Midbrain (tissue), 1 donor: ENCODE measurements at regions not wholly inside any gene's neighbourhood (a gene's known extent, or its start where the extent isn't known, plus 50 kb on each side); places are given as distances from the start of the nearest gene placed in this dataset.
A peak's percentile ranks its signal among the peaks of the same experiment; 100 is the strongest.
"Not testable (repeated sequence)": the region's sequence is repeated elsewhere in the genome, so short reads cannot be mapped to it uniquely, and the experiment has no call there.

Experiments used
- DNase-seq: peaks from one replicate; lab custom pipeline; 2025; lab: John Stamatoyannopoulos, UW

DNA sequence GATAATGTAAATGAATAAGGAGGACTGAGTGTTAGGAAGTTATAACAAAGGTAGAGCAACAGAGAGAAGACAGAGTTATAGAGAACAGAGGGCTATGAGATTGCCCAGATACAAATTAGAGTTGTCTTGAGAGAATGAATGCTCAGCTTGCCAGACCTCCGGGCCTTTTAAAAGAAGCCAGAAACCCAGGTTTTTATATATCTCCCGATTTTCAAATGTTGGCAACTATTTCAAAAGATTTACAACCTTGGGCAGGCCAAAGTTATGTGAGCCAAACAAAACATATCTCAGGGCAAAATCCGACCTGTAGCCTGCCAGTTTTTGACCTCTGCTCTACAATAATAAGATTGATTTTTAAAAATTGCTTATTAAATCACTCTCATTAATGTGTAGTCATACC is 573.1 kb upstream of the SLC10A2 start:
- no peak for DNase-seq

DNA sequence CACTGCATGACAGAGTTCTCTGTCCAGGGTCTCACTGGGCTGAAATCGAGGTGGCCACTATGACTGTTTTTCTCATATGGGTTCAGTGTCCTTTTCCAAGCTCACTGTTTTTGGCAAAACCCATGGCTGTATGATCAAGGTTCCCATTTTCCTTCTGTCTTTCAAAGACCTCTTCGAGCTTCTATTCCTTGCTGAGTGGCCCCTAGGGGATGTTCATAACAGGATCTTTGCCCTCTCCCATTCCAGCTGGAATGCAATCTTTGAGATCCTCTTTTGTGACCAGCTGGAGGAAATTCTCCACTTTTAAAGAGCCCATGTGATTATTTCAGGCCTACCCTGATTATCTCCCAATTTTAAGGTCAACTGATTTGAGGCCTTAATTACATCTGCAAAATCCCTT is 572.5 kb upstream of the SLC10A2 start:
- no peak for DNase-seq

DNA sequence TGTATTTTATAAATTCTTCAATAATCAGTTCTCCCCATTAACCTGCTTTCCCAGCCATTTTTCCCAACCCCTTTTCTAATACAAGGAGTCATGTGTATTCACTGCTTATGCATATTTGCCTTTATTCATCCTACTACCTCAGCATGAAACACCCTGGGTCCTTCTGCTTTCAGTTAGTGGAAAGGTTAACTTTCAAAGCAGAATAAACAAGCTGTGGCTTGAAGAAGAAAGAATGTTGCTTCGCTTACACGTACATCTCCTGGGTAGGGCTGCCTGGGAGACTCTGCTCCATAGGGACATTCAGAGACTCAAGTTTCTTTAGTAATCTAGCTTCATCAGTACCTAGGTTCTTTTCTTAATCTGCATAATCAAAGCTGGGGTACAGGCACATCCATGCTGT is 567.8 kb upstream of the SLC10A2 start:
- DNase-seq: no peak

DNA sequence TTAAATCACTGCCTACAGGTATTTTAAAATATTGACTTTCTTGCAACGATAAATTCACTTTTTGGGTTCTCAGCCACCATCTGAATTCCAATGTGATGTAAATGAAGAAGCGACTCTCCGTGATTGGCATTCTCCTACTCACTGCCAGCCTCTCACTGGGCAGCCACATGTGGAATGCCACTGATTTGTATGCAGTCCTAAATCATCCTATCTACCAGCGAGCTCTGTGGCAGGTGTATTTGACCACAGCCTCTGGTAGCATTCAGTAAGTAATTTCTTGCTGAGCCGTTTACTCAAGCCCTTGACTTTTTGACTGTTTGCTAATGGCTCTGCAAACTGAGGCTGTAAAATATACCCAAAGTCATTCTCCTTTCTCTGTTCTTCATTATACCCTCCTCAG is 559.0 kb upstream of the SLC10A2 start:
- DNase-seq: no peak

DNA sequence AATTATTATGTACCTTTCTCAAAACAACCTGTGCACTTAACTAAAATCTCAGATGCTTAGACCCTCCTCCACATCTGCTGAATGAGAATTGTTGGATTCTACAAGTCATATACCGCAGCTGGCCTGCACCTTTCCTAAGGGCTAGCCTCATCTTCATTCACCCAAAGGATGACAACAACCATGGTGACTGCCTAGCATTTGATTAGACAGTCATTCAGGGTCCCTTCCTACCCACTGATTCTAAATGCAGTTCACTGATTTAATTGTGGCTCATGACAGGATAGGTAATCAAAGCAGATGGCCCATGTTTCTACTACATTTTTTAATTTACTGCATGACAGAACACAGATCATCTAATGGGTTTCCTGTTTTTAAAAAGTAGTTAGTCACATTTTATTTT is 551.9 kb upstream of the SLC10A2 start:
- no peak for DNase-seq

DNA sequence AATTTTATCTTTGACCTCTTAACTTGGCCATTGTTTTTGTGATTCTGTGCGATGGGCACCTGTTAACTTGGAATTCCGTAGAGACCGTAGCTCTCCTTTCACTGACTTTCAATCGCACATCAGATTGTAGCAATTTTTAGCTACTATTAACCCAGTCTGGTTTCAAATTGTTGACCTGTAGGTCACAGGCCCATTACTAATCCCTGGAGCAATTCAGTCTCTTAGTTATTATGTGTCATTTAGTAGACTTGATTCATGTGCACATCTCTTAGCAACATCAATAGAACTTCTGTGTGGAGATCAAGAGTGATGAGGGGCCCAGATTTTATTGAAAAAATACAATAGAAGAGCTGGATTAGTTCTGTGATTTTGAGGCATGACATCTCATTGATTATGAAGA is 549.6 kb upstream of the SLC10A2 start:
- DNase-seq: no peak

DNA sequence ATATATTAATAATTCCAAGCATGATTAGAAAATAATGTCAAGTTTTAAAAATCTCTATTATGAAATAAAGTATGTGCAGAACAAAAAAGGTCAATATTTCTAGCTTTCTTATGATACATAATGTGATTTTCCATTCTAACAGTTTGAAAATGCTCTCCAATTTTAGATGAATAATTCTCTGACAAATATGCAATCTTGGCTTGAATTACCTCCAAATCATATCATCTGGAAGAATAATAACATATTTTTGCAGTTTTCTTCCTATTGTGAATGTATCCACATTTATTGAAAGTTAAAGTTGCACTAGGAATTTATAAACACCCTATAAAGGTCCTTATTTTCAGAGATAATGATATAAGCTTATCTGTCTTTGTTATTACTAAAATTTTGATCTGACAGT is 548.5 kb upstream of the SLC10A2 start:
- DNase-seq: no peak

DNA sequence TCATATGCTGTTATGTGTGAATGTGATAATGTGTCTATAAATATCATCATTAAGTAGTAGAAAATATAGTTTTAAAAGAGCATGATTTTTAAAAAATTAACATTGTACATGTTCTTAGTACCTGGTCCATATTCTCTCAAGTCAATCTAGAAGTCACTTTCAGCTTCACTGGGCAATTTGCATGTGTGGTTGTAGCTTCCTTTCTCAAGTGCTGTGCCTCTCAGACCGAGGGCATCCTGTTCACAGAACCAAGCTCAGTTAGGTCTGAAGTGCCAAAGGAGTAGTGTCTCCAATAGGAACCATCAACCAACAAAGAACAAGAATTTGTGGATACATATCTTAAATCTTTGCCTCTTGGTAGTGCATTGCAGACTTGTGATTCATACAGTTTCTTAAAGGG is 541.8 kb upstream of the SLC10A2 start:
- no peak for DNase-seq

DNA sequence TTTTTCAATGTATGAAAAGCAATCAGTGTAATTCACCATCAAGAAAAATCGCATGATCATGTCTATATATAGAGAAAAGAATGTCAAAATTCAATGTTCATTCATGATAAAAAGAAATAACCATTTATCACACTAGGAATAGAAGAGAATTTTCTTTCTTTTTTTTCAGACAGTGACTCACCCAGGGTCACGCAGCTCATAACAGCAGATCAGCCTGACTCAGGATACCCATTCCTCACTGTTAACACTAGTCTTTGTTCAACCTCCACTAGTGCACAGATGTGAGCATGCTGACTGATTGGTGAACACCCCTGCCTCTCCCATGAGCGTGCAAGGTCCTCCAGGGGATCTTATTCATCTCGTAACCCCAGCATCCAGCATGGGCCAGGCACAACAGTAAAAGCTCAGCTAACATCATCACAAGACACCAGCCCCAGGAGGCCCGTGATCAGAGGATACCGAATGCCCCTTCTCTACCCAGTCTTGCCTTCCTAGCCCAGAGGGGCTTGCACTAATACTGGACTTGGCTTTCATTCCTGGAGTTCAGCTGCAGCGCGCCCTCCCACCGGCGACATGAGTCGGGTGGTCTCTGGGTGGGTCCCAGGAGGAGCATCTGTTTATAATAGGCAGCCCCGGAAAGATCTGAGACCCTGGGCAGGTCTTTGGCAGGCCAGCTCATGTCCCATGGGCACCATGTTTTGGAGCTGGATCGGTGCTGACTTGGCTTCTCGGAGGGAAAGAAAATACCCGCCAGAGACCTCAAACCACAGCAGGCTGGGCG is 539.5 kb upstream of the SLC10A2 start:
- no peak for DNase-seq

DNA sequence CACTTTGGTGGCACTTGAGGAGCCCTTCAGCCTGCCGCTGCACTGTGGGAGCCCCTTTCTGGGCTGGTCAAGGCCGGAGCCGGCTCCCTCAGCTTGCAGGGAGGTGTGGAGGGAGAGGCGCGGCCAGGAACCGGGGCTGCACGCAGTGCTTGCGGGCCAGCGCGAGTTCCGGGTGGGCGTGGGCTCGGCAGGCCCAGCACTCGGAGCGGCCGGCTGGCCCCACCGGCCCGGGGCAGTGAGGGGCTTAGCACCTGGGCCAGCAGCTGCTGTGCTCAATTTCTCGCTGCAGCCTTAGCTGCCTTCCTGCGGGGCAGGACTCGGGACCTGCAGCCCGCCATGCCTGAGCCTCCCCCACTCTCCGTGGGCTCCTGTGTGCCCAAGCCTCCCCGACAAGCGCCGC is 533.7 kb upstream of the SLC10A2 start:
- DNase-seq: not testable (repeated sequence)

DNA sequence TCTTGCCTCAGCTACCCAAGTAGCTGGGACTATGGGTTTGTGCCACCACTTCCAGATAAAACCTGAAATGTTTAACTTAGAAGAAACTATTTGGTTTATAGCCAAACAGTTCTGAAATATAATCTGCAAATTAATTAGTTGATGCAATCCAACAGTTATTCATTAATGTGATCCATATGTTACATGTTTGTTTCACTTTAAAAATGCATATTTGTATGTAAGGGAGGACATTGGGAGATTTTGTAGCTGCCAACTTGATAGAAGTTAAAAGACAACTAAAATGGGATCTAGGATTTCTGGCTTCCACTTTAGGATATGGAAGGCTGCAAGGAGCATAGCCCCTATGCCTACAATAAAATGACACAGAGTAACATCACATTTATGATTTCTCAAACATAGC is 532.5 kb upstream of the SLC10A2 start:
- no peak for DNase-seq

DNA sequence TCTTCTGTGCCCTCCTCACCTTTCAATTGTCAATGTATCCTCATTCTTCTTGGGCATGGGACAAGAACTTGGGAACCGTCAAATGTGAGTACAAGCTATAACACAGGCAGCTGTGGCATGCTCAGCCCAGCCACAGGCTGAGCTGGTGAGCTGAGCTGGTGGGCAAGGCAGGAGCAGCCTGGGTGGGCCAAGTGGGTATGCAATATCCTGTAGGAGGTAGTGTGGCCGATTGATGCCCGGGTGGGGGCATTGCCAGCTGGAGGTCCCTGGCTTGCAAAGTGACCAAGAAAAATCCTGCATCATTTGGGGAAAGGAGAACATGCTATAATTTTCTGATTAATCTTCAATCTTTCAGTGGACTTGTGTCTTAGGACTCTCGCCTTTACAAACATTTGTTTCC is 507.2 kb upstream of the SLC10A2 start:
- no peak for DNase-seq

DNA sequence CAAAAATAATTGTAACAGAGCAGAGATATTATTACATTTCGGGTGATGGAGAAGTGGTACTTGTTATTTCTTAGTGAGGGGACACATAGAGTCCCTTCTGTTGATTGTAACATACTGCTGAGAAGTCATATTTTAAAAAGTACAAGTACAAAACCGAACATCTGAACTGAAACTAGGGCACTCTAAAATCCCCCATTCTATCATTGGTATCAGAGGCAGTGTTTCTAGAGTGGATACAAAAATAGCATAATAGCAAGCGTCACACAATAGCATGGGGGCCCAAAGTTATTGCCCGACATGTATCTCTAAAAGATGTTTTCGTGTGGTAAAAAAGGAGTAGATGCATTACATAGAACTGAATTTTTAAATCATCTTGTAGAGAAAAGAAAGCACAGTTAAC is 502.1 kb upstream of the SLC10A2 start:
- DNase-seq: no peak

DNA sequence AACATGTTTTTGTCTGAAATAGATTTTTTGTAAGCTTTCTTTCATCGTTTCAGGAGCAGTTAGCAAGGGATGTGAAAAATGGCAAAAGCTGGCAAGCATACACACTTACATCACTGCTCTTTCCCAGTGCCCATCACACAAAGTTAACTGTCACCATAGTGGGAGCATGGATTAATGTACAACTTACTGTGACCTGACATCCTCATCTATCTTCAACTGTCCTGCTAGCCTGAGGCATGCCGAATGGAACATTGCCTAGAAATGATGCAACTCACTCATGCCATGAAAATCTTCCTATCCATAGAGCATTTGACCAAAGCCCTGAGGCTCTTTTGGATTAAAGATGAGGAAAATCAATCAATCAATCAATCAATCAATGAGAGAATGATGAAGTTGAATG is 491.7 kb upstream of the SLC10A2 start:
- no peak for DNase-seq

DNA sequence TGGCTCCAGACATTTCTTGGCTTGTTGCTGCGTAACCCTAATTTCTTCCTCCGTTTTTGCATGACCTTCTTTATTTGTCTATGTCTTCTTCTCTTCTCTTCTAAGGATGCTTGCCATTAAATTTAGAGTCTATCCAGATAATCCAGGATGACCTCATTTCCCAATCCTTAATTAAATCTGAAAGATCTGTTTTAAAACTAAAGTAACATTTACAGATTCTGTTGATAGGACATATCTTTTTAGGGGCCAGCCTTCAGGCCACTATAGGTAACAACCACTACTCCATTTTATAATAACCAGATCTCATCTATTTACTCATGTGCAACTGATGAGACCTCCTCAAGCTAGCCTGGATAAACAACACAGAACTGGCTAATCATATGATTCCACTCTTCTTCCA is 490.5 kb upstream of the SLC10A2 start:
- DNase-seq: no peak

DNA sequence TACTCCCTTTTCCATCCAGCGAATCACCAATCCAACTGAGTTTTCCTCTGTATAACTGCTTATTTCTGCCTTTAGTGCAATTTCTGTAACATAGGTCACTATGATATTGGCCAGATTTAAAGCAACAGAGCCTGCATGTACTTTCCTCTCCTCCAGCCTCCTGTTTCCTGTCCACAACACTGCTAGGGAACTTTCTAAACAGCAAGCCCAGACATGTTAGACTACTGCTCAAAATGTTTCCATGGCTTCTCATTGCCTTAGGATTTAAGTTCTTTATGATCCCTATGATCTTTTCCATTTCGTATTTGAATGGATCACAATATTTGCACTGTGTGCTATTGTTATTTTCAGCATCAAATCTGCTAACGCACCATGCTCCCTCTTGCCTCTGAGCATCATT is 481.7 kb upstream of the SLC10A2 start:
- no peak for DNase-seq

DNA sequence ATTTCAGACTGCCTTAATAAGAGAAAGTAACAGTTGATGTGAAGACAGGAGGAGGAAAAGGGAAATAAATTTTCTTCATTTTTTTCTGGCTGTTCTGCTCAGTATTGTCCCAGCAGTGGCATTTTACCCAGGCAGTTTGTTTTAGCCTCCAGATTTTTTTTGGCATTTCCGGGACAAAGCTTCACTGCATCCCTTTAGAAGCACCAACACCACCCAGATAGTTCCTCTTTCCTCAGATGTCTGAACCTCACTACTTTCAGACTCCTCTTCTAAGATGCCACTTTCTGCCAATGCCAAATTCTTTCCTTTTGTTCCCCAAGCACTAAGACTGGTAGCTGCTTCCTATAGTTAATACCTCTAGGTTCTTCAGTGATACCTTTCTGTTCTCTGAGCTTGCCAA is 480.1 kb upstream of the SLC10A2 start:
- no peak for DNase-seq

DNA sequence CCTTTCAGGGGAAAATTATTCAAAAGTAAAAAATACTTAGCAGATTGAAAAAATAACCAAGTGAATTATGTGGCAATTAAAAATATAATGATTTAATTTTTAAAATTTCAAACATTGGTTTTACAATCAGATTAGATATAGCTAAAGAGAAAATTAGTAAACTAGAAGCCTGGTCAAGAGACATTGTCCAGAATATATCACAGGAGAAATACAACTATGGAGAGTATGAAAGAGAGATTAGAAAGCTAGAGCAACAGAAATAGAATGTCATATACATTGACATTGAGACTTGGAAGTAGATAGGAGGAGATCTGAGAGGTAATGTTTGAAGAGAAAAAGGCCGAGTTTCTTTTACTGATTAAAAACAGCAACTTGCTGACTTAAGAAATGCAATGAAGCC is 476.4 kb upstream of the SLC10A2 start:
- no peak for DNase-seq

DNA sequence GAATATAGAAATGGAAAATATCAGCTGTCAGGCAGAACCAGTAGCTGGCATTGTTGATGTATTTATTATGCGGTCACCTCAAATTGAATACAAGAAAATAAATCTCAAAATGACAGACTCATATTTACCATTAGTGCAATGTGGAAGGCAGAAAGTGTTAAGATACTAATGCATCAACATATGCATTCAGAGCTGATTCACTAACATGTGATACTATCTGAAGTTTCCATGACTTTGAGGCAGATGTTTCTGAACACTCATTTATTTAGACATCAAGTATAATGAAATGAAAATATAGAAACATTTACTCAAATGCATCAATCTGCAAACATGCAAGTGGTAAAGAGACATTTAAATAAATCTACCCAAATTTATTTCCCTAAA is 474.2 kb upstream of the SLC10A2 start:
- DNase-seq: no peak

DNA sequence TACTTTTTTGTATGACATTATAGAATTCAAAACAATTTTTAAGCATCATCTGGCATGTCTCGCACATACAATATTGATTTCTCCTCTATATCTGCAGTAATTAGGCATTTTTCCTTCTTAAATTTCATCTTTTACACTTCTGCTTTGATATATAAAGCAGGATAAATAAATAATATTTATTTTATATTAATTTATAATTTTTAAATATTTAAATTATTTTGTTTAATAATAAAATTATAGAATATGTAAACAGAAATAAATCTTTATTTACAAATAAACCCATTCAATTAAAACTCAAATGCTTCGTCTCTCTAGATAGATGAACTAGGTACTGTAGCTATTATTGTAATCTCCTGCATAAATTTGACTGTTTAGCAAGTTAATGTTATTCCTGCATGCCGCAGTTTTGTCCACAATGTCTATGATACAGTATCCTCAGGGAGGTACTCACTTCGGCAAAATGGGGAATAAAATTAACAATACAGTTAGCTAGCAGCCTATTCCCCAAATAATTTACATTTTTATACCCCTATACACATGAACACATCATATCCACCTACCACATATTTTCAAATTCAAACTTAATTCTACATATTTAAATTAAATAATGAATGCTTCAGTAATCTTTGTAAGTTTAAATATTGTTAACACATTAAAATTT is 473.6 kb upstream of the SLC10A2 start:
- no peak for DNase-seq

DNA sequence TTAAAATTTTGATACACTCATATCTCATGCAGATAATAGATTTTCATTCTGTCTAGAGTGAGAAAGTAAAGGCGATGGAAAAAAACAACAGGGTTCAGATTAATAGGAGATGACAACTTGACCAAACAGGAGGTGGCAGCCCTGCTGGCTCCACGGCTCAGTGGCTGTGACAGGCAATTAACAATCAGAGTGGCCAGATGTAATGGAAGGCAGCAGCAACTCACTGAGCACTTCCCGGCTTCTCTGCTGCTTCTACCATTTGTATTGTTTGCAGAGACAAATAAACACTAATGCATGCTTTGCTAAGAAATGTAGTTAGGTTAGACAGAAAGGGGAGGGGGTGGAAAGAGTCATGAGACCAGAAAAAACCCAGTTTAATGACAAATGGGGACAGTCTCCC is 473.0 kb upstream of the SLC10A2 start:
- peak; percentile 5 for DNase-seq

DNA sequence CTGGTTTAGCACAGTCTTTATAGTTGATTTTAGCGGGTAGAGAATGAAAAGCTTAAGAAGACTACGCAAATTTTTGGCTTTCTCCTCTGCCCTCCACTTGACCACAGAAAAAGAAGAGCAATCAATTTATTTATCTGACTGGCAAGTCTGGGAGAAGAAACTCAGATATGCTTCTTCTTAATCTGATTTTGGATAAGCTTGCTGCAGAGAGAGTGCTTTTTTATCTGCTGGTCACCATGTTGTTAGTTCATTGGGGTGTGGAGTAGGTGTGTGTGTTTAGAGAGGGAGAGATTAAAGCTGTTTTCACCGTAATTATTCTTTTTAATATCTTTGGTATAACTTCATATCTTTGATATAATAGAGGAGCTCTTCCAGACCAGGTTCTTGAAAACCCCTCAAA is 471.4 kb upstream of the SLC10A2 start:
- no peak for DNase-seq

DNA sequence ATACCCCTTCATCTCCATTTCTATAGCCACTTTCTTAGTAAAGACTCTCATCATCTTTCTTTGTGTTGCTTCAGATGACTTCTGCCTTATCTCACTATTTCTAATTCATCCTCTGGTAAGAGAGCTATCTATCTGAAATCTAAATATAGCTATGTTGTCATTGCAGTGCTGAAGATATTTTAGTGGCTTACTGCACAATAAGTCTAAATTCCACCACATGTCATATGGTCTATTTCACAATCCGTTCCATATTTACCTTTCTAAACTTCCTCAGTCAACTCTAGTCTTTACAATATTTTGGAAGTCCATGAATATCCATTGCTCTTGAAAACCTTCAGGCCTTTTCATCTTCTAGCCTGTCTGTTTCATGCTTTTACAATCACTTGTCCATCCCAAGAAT is 465.1 kb upstream of the SLC10A2 start:
- DNase-seq: no peak

DNA sequence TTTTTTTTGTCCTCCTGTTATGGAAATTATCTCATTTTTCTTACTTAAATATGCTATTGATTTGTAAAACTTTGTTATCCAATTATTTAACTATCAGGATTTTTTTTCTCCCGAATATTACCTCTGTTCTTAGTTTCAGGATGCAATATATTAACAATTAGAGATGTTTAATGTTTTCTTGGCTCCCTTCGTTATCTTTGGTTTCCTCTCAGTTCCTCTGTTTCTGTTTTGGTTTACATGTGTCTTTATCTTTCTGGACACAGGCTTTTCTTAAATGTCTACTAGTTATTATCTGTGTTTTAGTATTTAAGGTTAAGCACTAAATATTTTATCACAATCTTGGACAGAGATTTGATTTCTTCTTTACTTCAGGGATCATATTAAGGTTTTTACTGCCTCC is 462.2 kb upstream of the SLC10A2 start:
- DNase-seq: no peak
